ENCODE measurements at regions not wholly inside any gene's neighbourhood (a gene's known extent, or its start where the extent isn't known, plus 50 kb on each side); places are given as distances from the start of the nearest gene placed in this dataset.

DNA sequence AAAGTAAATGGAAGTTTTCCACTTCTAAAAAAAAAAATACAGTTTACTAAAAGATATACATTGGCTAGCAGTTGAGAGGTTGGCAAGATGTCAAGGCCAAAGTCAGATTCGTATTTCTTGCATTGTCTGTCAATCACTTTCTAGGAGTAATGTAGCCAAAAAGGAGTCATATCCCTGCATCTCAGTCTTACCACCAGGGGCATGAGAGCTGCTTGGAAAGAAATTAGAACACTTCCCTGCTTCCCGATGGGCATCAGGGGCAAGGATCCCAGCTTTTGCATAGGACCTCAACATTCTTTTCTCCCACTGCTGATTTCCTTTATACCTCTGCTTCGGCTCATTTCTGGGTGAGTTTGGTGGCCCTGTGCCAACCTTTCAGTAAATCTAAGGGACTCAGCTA is 581.0 kb upstream of the MAP3K7 start:
- no peaks in the 10 kb centered on the region for H3K36me3 ChIP-seq (ENCODE audit: control insufficient read depth in 4 of 4, insufficient read depth in 3 of 4, low read depth in 1 of 4, low read length in 3 of 4)
- no peak for DNase-seq (ENCODE audit: low spot score)
- WGBS = 41% methylated on average over 3 of the region's 3 CpGs
- H3K27me3 ChIP-seq (ENCODE audit: control insufficient read depth in 4 of 4, insufficient read depth in 4 of 4, low read length in 3 of 4) = no peaks in the 10 kb centered on the region
- TF ChIP-seq JUND (IDR thresholded peaks at IDR 0.05) (no peak), FOXA1 (IDR thresholded peaks at IDR 0.05) (no peak), GABPA (IDR thresholded peaks at IDR 0.05 in 1 of 2, conservative IDR thresholded peaks at IDR 0.05 in 1 of 2) (no peak), RAD21 (IDR thresholded peaks at IDR 0.05) (no peak), SP1 (IDR thresholded peaks at IDR 0.05) (no peak), YY1 (IDR thresholded peaks at IDR 0.05) (no peak), HNF4A (conservative IDR thresholded peaks at IDR 0.05) (no peak), RXRA (IDR thresholded peaks at IDR 0.05) (no peak), NR2F2 (IDR thresholded peaks at IDR 0.05) (no peak), FOXA2 (IDR thresholded peaks at IDR 0.05) (no peak)
- TF ChIP-seq, protein P1, sequence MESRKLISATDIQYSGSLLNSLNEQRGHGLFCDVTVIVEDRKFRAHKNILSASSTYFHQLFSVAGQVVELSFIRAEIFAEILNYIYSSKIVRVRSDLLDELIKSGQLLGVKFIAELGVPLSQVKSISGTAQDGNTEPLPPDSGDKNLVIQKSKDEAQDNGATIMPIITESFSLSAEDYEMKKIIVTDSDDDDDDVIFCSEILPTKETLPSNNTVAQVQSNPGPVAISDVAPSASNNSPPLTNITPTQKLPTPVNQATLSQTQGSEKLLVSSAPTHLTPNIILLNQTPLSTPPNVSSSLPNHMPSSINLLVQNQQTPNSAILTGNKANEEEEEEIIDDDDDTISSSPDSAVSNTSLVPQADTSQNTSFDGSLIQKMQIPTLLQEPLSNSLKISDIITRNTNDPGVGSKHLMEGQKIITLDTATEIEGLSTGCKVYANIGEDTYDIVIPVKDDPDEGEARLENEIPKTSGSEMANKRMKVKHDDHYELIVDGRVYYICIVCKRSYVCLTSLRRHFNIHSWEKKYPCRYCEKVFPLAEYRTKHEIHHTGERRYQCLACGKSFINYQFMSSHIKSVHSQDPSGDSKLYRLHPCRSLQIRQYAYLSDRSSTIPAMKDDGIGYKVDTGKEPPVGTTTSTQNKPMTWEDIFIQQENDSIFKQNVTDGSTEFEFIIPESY (IDR thresholded peaks at IDR 0.05) = no peak
- TF ChIP-seq, protein P2, sequence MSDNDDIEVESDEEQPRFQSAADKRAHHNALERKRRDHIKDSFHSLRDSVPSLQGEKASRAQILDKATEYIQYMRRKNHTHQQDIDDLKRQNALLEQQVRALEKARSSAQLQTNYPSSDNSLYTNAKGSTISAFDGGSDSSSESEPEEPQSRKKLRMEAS (IDR thresholded peaks at IDR 0.05) = no peak
- TF ChIP-seq, protein P3, sequence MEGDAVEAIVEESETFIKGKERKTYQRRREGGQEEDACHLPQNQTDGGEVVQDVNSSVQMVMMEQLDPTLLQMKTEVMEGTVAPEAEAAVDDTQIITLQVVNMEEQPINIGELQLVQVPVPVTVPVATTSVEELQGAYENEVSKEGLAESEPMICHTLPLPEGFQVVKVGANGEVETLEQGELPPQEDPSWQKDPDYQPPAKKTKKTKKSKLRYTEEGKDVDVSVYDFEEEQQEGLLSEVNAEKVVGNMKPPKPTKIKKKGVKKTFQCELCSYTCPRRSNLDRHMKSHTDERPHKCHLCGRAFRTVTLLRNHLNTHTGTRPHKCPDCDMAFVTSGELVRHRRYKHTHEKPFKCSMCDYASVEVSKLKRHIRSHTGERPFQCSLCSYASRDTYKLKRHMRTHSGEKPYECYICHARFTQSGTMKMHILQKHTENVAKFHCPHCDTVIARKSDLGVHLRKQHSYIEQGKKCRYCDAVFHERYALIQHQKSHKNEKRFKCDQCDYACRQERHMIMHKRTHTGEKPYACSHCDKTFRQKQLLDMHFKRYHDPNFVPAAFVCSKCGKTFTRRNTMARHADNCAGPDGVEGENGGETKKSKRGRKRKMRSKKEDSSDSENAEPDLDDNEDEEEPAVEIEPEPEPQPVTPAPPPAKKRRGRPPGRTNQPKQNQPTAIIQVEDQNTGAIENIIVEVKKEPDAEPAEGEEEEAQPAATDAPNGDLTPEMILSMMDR (IDR thresholded peaks at IDR 0.05; ENCODE audit: low read depth, low read length, missing input control) = no peak
- TF ChIP-seq, protein P4, sequence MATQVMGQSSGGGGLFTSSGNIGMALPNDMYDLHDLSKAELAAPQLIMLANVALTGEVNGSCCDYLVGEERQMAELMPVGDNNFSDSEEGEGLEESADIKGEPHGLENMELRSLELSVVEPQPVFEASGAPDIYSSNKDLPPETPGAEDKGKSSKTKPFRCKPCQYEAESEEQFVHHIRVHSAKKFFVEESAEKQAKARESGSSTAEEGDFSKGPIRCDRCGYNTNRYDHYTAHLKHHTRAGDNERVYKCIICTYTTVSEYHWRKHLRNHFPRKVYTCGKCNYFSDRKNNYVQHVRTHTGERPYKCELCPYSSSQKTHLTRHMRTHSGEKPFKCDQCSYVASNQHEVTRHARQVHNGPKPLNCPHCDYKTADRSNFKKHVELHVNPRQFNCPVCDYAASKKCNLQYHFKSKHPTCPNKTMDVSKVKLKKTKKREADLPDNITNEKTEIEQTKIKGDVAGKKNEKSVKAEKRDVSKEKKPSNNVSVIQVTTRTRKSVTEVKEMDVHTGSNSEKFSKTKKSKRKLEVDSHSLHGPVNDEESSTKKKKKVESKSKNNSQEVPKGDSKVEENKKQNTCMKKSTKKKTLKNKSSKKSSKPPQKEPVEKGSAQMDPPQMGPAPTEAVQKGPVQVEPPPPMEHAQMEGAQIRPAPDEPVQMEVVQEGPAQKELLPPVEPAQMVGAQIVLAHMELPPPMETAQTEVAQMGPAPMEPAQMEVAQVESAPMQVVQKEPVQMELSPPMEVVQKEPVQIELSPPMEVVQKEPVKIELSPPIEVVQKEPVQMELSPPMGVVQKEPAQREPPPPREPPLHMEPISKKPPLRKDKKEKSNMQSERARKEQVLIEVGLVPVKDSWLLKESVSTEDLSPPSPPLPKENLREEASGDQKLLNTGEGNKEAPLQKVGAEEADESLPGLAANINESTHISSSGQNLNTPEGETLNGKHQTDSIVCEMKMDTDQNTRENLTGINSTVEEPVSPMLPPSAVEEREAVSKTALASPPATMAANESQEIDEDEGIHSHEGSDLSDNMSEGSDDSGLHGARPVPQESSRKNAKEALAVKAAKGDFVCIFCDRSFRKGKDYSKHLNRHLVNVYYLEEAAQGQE (IDR thresholded peaks at IDR 0.05) = no peak
- H3K4me3 ChIP-seq (ENCODE audit: low read depth in 1 of 3, low read length in 3 of 3) = no peak overlapping the region
- H3K9ac ChIP-seq (ENCODE audit: low read depth in 1 of 2, low read length in 2 of 2) = no peak overlapping the region
- no peaks in the 10 kb centered on the region for H3K9me3 ChIP-seq (ENCODE audit: control insufficient read depth in 4 of 4, low read length in 3 of 4)
- no peaks in the 10 kb centered on the region for H3K4me1 ChIP-seq (ENCODE audit: control insufficient read depth in 4 of 4, insufficient read depth in 4 of 4, low read length in 3 of 4)
- H3K27ac ChIP-seq (ENCODE audit: low read depth in 1 of 2, low read length in 2 of 2) = no peak overlapping the region

DNA sequence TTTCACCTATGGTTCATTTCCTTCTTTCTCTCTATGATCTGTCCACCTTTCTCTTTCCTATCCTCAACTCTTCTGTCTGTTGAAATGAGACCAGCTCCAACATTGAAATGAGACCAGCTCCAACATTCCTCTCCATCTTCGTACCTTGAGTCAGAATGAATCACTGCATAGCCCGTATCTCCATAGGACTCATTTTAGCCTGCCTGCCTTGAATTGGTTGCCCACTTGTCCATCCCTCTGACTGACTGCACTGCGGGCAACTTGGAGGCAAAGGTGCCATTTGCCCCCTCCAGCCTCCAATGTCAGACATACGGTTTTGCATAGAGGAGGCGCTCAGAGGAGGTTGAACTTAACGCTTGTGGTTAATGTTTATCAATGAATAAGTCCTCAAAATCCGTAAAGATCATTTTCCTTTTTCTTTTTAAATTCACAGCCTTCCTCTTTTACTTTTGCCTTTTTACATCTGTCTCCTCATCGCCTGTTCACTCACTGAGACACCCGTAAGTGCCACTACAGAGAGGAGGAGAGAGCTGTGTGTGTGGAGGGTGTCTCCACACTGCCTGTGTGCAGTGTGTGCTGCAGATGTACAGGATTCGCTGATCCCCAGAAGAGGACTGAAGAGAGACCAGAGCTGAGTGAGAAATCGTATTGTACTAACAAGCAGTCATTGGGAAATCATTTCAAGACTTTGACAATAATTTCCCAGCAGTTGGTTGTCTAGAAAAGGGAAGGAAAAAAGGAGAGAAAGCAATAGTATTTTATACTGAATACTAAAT is 579.6 kb upstream of the MAP3K7 start:
- Histone ChIP-seq H3K27me3 (ENCODE audit: control insufficient read depth in 4 of 4, insufficient read depth in 4 of 4, low read length in 3 of 4) (no peaks in the 10 kb centered on the region), H3K4me1 (ENCODE audit: control insufficient read depth in 4 of 4, insufficient read depth in 4 of 4, low read length in 3 of 4) (no peaks in the 10 kb centered on the region), H3K27ac (ENCODE audit: low read depth in 1 of 2, low read length in 2 of 2) (no peak overlapping the region), H3K9me3 (ENCODE audit: control insufficient read depth in 4 of 4, low read length in 3 of 4) (no peaks in the 10 kb centered on the region), H3K4me3 (ENCODE audit: low read depth in 1 of 3, low read length in 3 of 3) (no peak overlapping the region), H3K36me3 (ENCODE audit: control insufficient read depth in 4 of 4, insufficient read depth in 3 of 4, low read depth in 1 of 4, low read length in 3 of 4) (no peaks in the 10 kb centered on the region), H3K9ac (ENCODE audit: low read depth in 1 of 2, low read length in 2 of 2) (no peak overlapping the region)
- TF ChIP-seq EGR1 (IDR thresholded peaks at IDR 0.05; ENCODE audit: low read depth in 2 of 2) (no peak), TAF1 (conservative IDR thresholded peaks at IDR 0.05) (no peak), FOXA2 (IDR thresholded peaks at IDR 0.05) (no peak), HNF4G (IDR thresholded peaks at IDR 0.05) (no peak), SP1 (IDR thresholded peaks at IDR 0.05) (no peak), GABPA (IDR thresholded peaks at IDR 0.05 in 1 of 2, conservative IDR thresholded peaks at IDR 0.05 in 1 of 2) (no peak), HNF4A (conservative IDR thresholded peaks at IDR 0.05) (no peak), YY1 (IDR thresholded peaks at IDR 0.05) (no peak), RXRA (IDR thresholded peaks at IDR 0.05) (no peak)
- TF ChIP-seq, protein P4 (IDR thresholded peaks at IDR 0.05) = no peak
- TF ChIP-seq, protein P5, sequence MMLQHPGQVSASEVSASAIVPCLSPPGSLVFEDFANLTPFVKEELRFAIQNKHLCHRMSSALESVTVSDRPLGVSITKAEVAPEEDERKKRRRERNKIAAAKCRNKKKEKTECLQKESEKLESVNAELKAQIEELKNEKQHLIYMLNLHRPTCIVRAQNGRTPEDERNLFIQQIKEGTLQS (IDR thresholded peaks at IDR 0.05) = no peak
- WGBS = 71% methylated on average over 11 of the region's 11 CpGs
- no peak for DNase-seq (ENCODE audit: low spot score)

Data from liver (tissue), 8 donors.